ENCODE measurements at regions not wholly inside any gene's neighbourhood (a gene's known extent, or its start where the extent isn't known, plus 50 kb on each side); places are given as distances from the start of the nearest gene placed in this dataset.
A peak's percentile ranks its signal among the peaks of the same experiment; 100 is the strongest.

DNA sequence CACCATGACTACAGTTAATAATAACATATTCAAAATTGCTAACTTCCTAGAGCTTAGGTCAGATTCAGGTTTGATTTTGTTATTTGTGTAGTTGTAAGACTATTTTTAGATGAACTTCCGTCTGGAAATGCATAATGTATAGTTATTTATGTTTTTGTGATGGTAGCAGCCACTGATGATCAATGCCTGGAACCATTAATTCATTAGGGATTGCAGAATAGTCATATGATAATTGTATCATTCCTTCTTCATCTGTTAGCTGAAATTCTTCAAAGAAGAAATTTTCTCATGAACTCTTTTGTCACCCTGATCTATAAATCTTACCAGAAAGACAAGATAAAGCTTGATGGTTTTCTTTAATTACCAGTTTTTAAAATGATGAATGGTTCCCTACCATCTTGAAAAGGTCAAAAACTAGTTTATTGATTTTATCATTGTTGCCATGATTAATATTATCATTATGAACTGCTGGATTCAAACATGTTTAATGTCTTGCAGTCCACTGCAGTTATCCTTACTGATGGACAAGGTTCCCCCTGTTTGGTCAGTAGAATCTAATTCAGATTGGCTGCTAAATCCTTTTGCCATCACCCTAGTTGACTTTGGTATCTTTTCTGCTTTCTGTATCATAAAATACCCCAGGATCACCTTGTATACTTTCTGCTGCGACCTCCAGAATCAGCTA, 433.3 kb downstream of the GPAM start:
- ATAC-seq: no peak

DNA sequence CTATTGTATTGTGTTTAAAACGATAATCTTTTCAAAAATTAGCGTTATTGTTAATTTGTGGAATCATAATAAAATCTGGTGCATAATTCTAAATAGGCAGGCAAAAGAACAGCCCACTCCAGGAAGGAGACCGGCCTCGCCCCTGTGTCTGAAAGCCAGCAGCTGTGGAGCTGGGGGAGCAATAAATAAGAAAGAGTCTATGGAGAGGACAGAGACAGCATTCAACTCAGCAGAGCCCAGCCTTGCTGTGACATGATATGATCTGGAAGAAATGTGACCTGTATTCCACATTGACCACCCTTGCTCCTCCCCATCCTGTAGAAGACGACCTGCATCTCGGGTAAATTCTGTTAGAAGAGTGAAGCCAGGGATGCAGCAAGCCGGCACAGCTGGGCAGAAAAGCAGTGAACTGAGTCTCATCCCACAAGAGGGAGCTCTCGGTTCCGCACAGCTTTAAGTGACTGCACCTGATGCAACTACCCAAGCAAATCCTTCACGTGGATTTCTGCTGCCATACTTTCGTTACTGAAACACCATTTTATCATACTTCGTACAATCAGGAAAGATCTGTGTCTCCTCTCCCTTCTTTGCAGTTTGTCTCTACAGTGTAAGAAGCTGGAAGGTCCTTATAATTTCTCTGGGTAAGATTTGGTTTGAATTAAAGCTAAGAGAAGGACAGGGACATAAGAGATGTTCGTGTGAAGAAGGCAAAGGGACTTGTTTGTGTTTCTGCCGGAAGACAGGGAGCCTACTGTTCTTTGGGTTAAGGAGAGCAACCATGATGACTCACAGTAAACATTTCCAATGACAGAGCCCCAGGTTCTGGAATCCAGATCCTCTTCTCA, 427.1 kb downstream of the GPAM start:
- ATAC-seq: peak; percentile 70

DNA sequence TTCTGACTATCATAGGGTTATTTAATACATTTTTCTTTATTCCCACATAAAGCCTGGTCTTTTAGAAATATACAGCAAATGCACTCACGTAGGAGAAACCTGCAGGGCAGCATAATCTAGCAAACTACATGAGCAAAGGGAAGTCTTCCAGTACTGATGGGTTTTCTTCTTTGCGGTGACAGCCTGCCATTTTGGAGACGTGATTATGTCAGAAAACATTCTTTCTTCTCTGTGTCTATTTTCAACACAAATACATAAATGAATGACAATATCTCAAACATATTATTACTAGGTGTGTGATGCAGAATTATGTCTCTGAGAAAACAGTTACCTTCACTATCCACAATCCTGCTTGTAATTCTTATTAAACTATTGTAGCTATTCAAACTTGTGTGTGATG, 425.0 kb downstream of the GPAM start:
- no peak for ATAC-seq

DNA sequence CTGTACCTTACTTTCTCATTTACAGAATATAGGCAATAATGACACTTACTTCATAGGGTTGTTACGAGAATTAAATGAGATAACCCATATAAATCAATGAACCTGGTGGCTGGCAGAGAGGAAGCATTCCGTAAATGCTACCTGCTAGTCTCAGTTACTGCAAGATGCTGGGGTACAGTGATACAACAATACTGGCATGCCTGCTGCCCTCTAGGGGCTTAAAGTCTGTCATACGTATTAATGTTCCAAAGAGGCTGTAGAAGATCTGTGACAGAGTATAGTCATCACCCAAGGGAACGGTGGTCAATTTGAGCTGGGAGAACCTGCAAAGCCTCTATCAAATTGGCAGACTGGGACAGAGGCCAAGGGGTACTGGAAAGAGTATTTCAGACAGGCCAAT, 421.5 kb downstream of the GPAM start:
- no peak for ATAC-seq

DNA sequence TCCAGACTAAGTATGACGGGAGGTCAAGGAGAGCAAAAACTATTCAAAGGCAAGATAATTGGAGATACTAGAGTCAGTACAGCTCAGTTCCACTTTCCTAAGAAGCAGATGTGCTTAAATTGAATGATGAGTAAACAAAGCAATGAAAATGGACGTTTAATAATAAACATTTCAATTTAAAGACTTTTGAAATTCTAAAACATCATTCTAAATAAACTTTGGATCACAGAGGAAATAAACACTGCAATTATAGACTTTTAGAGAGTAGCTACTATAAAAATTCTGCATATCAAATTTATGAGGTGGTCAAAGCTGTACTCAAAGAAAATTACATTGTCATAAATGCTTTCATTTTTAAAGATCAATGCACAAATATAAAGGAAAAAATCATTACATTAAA, 418.3 kb downstream of the GPAM start:
- ATAC-seq: no peak

DNA sequence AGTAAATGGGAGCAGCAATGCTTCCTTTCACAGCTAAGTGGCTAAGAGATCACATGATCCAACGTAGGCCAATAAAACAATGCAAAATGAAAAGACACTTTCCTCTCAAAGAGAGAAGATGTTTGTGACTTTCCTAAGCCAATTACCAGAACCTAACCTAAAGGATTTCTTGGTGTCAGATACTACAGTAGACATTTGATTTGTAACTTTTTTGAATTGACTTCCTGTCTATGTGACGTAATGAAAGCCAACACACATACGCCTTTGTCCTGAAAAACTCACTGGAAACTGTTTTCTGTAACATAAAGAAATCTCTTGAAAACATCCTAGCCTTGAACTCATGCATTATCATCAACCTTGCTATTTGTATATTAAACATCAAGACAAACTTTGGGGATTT, 417.1 kb downstream of the GPAM start:
- no peak for ATAC-seq

DNA sequence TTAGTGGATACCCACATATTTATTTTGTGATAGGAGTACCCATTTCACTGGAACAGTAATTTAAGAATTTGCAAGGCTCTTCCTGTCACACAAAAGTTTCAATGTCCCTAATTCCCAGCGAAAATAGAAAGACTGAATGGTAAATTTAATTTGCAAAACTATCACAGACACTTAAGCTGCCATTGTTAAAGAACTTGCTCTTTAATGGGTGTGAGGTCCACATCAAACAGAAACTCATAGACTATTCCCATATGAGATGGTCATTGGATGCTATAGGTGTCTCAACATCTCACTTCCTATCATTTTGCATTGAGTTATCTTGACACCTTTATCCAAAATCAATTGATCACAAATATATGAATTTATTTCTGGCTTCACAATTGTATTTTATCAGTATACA, 415.9 kb downstream of the GPAM start:
- no peak for ATAC-seq

DNA sequence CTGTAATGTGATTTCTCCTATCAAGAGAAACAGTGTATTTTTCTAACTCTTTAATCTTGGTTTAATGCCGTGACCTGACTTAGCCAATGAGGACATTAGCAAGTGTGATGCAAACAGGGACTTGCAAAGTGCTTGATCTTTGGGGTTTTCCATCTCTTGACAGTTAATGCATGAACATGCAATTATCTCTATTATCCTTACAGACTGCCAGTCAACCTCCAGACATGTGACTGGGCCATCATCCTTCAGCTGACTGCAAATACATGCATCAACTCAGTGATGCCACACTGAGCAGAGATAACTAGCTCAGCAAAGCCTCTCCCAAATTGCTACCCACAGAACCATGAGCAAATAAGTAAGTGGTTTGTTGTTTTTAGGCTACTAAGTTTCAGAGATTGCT, 409.6 kb downstream of the GPAM start:
- ATAC-seq: no peak

DNA sequence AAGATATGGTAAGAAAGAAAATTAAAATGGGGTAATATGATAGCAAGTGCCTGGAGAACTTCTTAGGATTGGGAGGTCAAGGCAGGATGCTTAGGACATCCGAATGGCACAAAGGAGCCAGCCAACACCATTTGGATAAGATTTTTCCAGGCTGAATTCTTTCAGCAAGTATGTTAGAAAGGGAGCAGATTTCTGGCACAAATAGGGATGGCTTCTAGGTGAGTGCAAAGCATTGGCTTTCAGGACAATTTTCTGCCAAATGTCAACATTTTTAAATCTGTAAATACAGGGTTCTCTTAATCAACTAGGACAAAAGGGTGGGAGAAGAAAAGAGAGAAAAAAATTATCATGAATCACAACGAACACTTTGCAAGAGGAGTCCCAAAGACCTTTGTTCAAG, 409.1 kb downstream of the GPAM start:
- ATAC-seq: no peak

DNA sequence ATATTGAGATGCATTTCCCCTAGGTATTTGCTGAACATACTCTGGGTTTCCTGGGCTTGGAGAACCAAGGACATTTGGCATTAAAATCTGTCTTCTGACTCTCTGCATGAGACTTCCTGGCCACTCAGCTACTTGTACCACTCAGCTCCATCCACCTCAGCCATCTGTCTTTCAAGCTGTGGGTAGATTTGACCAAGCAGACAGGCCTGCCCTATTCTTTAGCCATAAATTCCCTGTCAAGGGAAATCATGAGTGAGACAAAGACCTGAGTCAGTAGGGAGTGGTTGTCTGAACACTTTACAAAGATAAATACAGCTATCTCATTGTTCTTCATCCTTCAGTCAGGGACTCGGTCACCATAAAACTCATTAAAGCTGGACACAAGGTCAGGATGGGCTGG, 399.1 kb downstream of the GPAM start:
- no peak for ATAC-seq

DNA sequence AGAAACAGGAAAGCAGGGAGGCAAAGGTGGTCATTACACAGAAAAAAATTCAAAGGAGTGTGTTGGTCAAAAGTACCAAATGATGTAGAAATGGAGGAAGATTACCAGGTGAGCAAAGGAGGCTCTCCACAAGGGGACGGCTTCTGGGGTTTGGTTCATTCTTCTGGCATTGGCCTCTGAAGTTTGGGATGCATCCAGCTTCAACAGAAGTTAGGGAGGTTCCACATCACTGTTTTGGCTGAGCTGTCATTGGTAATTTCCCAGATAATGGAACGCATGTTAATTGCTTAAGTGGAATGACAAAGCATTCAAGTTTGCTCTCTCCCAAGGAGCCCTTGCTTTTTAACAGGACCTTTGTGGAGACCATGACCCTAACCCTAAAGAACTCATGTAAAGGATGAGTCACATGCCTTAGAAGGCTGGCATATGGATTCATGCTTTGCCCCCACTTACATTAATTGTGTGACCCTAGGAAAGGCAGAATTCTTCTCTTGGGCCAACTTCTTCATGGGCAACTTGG, 398.6 kb downstream of the GPAM start:
- no peak for ATAC-seq

DNA sequence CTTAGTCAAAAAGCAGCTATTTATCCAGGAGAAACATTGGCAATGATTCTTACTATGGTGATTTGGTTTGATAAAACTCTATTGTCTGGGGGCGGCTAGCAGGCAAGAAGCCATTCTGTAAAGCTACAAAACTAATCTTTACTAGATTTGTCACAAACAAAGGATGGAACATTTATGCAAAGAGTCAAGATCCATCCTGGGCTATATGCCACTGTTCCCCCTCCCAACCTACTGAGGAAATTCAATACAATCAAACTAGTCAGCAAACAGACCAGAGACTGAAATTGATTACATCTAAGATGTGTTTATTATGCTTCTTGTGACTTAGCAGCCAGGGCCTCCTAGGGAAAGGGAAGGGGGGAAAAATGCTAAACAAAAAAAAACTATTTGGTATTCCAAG, 397.6 kb downstream of the GPAM start:
- ATAC-seq: no peak

DNA sequence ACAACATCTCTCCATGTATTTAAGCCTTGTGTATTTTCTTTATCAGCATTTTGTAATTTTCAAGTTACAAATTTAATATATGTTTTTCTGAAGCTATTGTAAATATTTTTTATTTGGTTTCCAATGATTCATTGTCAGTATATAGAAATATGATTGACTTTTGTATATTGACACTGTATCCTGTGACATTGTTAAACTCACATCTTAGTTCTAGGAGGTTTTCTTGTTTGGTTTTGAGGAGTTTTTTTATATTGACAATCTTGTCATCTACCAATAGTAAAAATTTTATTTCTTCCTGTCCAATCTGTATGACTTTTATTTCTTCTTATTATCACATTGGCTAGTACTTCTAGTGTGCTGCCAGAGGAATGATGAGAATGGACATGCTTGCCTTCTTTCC, 393.7 kb downstream of the GPAM start:
- ATAC-seq: no peak

DNA sequence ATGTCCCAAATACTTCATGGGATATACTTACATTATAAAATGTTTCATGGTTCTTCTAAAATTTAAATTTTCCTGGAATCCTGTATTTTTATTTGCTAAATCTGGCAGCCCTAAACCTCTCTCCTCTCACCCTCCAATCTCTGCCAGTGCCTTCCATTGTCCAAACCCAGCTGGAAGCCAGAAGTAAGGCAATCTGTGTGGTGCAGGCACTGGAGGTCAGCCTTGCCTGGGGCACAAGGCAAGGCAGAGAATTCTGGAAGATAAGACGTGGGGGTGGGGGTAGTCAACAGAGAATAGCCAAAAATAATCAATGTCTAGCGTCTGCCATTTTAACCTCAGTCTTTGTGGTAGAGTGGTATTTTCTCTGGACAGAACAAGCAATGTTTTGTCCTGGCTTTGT, 381.7 kb downstream of the GPAM start:
- ATAC-seq: no peak

DNA sequence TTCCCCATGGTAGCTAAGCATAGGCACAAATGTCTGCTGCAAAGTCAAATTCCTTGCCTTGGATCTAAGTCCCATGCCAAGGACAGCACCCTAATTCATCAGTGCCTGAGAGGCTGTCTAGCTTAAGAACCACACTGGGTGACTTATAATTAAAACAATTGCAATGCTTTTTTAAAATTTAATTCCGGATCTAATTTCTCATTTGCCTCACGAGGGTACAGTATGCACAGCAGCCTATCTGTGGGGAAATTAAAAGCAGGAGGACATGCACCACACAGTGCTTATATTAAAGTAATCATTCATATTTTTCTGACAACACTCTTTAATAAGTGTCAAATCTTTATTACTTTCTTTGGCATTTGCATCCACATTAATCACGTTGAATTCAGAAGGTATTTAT, 378.8 kb downstream of the GPAM start:
- ATAC-seq: no peak

DNA sequence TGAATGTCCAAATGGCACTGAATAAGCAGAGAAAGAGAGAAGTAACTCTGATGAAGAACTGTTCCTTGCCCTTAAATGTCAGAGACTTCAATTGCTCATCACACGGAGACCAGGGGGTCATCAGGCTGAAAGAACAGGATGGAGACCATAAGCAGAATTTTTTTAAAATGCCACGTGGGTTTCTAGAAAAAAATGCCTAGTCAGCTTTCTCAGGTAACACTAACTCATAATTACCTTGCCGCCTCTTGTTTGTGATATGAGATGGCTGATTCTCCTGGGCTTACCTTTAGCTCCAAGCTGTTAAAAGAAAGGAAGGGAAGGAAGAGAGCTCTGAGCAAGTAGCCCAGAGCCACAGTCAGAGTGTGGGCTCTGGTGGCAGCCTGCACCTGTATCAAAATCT, 372.0 kb downstream of the GPAM start:
- no peak for ATAC-seq

DNA sequence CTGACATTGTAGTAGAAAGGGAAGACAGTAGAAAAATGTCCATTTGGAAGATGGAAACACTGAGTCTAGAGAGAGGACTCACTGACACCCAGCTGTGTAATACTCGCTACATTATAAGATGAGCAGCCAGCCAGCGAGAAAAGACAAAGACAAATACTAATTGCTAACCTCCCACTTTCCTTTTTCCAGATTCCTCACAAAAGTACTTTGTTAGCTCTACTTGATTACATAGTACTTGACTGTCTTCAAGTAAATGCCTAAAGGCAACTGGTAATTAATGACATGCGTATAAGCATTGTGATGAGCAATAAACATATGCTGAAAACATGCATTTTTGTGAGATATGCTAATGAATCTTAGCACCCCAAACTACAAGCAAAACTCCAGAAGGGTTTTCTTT, 363.1 kb downstream of the GPAM start:
- no peak for ATAC-seq

DNA sequence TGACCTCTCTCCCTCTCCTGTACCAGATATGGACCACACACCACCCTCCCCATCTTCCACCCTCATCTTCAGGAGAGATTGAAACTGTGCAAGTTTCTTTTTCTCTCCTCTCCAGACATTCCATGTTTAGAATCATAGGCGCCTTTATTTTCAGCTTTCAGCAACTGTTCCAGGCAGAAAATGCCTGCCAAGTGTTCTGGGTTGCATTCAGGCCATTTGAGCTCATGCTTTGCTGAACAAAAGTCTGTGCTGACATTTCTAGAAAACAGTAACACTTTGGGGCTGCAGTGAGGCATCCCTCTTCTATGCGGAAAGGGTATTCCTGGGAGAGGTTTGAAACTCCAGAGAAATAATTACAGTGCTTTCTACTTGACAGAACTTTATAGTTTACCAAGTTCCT, 361.7 kb downstream of the GPAM start:
- ATAC-seq: no peak

DNA sequence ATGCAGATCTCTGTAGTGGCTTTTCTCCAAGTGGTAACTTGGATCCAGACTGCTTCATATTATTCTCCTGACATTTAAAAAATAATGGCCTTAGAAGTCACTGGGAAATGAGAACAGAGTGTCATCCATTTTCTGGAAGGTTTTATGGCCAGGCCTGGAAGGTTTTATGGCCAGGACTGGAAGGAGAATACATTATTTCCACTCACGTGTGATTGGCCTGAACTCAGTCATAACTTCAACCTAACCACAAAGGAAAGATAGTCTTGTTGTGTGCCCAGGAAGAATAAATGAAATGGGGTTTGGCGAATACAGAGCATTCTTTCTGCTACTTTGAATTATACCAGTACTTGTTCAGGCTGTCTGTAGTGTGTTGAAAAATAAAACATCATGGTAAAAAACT, 360.9 kb downstream of the GPAM start:
- ATAC-seq: no peak

DNA sequence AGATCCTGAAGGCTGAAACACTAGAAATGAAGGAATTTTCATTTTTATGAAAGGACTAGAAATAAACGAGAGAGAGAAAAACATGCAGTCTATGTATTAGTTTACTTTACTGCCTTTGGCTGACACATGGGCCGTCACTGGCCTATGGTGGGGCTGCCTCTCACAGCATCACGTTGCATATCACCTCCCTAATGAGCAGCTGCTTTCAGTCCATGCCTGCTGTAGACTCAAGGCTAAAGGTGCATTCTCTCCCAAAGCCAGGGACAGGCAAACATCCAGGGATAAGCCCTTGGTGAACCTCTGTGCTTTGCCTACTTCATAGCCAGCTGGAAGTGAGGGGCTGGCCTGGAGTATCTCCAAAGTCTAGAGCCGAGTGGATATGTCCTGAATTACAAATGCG, 359.4 kb downstream of the GPAM start:
- ATAC-seq: no peak

DNA sequence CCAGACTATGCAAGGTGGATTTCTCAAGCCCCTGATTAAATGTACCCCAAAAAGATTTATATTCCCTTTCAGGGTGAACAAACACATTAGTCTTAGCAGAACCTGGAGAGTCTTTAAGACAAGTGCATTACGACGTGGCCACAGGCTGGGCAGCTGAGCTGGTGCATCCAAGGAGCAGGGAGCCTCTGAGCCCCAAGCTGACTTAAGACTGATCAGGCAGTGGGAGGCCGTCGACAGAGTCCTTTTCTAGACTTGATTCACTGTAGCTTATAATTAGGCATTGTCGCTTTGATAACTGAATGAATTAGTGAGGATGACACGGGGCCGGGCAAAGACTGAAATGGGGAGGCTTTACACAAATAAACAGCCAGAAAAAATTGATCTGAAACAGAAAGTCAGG, 353.2 kb downstream of the GPAM start:
- ATAC-seq: no peak

DNA sequence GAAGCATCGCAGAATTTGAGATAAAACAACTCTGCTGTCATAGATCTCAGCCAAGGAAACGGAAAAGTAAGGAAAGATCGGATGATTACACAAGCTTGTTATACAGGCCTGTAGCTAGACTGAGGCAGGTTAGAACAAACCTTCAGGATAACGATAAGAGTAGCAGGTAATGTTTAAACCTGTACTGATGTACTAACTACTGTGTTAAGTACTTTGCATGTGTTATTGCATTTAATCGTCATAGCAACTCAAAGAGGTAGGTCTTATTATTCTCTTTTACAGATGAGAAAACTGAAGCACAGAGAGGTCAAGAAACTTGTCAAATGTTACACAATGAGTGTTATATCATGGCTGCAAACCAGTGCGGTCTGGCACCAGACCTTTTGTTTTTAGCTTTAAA, 352.5 kb downstream of the GPAM start:
- ATAC-seq: peak; percentile 72

DNA sequence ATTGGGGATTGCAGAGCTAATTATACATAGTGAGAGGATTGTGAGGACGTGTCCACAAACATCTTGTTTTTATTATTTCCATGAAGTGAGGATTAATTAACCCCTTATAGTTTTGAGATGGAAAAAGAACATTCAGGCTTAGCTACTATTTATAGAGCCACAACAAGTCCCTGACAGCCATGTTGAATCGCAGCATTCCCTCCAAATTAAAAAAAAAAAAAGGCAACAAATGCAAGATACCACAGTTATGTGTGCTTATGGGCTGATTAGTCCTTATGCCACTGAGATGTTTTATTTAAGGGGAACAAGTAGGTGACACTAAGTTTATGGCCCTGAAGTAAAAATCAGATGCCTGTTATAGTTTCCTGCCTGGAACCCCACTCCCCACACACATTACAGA, 350.3 kb downstream of the GPAM start:
- no peak for ATAC-seq

DNA sequence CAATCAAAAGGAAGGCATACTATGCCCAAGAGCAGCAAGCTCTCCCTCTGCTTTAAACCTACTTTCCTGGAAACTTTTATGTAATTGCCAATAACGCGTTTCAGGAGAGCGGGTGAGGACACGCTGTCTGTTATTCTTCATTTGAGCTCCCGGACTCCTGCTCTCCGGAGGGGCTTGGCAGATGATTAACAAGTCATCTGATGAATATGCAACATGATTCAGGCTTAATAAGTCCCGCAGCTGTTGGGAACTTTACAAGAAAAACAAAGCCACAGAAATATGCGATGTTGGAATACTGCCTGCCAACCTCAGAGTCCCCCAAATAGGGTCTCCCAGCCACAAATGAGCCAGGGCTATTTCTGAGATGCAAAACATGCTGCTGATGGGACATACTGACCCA, 348.0 kb downstream of the GPAM start:
- ATAC-seq: no peak
